ENCODE measurements at regions not wholly inside any gene's neighbourhood (a gene's known extent, or its start where the extent isn't known, plus 50 kb on each side); places are given as distances from the start of the nearest gene placed in this dataset.

DNA sequence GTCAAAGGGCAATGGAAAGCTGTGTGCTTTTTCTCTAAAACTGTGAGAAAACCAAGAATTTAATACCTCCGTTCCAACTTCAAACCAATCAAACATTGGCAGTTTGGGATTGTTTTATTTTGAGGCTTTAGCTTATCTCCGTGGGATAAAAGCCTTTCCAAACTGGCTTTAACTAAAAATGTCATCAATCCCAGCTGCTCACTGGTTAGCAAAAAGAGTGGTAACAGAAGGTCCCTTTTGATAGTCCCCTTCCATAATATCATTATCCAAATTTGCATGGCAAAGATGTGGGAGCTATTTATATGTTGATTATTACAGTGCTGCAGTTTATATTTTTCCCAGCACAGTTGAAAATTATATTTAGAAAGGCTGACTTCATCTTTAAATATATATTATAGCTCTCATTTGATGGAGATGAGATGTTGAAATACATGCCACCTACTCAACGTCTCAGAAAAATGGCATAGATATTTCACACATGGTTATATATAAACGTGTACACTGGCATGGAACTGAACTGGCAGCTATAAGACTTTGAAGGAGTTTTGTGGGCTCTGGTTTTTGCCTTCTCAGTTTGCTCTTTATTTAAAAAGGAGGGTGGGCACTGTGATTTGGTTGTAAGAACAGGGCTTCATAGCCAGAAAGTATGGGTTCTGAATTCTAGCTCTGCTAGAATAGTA is 707.1 kb upstream of the SLIT2 start:
- Histone ChIP-seq H3K27ac (ENCODE audit: low read depth, low read length) (no peak overlapping the region), H3K27me3 (ENCODE audit: insufficient read depth, low read length) (no peaks in the 10 kb centered on the region), H3K4me1 (ENCODE audit: insufficient read depth, low read length) (no peaks in the 10 kb centered on the region), H3K36me3 (ENCODE audit: insufficient read depth, low read length) (no peaks in the 10 kb centered on the region), H3K9ac (ENCODE audit: low read depth, low read length) (no peak overlapping the region), H3K9me3 (ENCODE audit: insufficient read depth, low read depth, low read length) (no peaks in the 10 kb centered on the region), H3K4me3 (ENCODE audit: low read length) (no peak overlapping the region)
- WGBS, result 98% methylated on average over 3 of the region's 4 CpGs

DNA sequence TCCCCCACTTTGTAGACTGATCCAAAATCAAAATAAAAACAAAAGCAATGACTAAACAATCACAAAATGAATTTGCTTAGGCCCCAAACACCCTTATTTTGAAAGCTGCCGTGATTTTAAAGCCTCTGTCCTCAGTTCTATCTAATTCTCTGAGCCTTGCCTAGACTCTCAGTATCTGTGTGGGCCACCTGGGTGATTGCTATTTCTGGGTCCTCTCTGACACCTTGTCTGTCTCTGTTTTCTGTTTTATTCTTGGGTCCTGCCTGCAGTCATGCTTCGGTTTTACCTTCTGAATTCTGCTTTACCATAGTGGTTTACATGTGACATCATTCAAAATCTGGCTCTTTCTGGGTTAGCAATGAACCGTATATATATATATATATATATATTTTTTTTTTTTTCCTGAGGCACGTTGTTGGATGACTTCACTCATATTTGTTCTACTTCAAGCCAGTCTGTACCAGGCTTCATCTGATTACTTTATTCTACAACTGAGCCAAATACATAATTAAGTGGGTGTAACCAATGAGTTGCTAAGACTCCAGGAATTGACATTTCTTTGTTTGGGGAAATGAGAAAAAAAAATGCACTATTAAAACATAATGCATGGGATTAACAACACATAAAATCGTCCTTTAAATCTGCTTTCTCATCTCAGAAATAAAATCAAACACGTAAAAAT is 710.7 kb upstream of the SLIT2 start:
- no peaks in the 10 kb centered on the region for H3K36me3 ChIP-seq (ENCODE audit: insufficient read depth, low read length)
- H3K4me3 ChIP-seq (ENCODE audit: low read length), result no peak overlapping the region
- H3K4me1 ChIP-seq (ENCODE audit: insufficient read depth, low read length), result no peaks in the 10 kb centered on the region
- WGBS, result 99% methylated on average over 3 of the region's 6 CpGs
- H3K9ac ChIP-seq (ENCODE audit: low read depth, low read length), result no peak overlapping the region
- H3K27me3 ChIP-seq (ENCODE audit: insufficient read depth, low read length), result no peaks in the 10 kb centered on the region
- no peaks in the 10 kb centered on the region for H3K9me3 ChIP-seq (ENCODE audit: insufficient read depth, low read depth, low read length)
- no peak overlapping the region for H3K27ac ChIP-seq (ENCODE audit: low read depth, low read length)

DNA sequence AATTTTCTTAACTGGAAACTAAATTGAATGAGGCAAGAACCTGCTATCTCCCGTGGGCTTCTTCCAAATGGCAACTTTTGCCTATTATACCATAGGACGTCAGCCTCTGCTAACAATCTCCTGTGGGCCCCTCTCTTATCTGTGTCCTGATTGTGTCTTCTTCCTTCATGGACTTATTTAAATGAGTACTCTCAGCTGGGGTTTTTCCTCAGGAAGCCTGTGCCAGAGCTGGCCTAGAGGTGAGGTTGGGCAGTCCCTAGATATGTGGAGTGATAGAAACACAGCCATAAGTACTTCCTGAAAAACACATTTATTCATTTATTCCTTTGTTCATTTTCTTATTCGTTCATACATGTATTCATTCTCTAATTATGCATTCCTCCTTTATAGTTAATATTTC is 712.5 kb upstream of the SLIT2 start:
- Histone ChIP-seq H3K27ac (ENCODE audit: low read depth, low read length) (no peak overlapping the region), H3K4me1 (ENCODE audit: insufficient read depth, low read length) (no peaks in the 10 kb centered on the region), H3K36me3 (ENCODE audit: insufficient read depth, low read length) (no peaks in the 10 kb centered on the region), H3K4me3 (ENCODE audit: low read length) (no peak overlapping the region), H3K9me3 (ENCODE audit: insufficient read depth, low read depth, low read length) (no peaks in the 10 kb centered on the region), H3K27me3 (ENCODE audit: insufficient read depth, low read length) (no peaks in the 10 kb centered on the region), H3K9ac (ENCODE audit: low read depth, low read length) (no peak overlapping the region)
- 88% methylated on average over 3 of the region's 3 CpGs for WGBS

DNA sequence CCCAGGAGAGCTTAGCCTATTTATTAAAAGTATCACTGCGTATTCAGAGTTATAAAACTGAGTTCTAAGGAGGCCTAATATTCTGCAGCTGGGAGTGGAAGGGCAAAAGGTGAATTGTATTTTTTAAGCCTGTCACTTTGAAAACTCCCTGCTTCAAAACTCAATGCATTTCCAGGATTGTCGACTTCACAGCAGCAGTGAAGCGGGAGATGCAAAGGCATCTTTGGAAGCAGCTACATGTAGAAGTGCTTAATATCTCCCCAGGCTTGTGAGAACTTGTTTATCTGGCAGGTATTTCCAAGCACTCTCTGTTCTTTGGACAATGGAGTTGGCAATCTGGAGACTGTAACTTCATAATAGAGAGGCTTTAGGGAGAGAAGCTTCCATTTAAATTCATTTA is 717.5 kb upstream of the SLIT2 start:
- H3K27ac ChIP-seq (ENCODE audit: low read depth, low read length), result no peak overlapping the region
- H3K9ac ChIP-seq (ENCODE audit: low read depth, low read length), result no peak overlapping the region
- H3K4me1 ChIP-seq (ENCODE audit: insufficient read depth, low read length), result no peaks in the 10 kb centered on the region
- H3K36me3 ChIP-seq (ENCODE audit: insufficient read depth, low read length), result no peaks in the 10 kb centered on the region
- H3K27me3 ChIP-seq (ENCODE audit: insufficient read depth, low read length), result no peaks in the 10 kb centered on the region
- no peak overlapping the region for H3K4me3 ChIP-seq (ENCODE audit: low read length)
- H3K9me3 ChIP-seq (ENCODE audit: insufficient read depth, low read depth, low read length), result no peaks in the 10 kb centered on the region
- WGBS, result 98% methylated on average over 3 of the region's 3 CpGs

DNA sequence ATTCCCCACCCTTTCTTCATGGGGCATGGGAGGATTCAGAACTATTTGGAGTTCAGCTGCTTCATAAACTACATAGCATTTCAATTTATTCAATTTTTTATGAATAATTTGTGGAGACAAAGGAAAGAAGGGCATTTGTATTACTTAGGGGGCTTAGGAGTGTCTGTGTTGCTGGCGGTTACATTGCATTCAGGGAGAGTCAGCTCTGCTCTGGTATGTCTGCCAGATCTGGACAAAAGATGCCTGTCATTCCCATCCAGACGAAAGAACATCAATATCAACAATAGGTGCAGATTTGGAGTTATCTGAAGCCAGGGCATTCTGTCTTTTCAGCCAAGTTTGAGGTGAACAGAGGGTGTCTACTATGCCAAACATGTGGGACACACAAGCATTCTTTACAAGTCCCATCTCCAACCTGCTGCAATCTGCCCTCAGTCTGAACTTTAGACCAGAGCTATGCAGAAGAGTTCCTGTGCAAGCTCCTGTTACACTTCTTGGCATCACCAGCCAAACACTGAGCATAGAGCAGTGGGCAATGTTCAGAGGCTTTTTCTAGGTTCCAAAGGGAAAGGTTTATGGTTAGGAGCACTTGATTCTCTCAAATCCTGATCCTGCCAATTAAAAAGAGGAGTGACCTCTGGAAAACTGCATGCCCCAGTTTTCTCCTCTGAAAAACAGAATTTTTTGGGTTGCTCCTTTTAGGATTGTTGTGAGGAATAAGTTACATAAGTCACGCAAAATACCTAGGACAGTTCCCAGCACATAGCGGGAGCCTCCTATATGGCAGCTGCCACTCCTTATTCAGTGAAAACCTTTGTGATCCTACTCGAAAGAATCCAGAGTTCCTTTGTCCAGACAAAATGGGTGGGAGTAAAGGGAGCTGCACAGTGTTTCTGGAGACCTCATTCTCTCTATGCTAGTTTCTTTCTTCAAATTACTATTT is 719.5 kb upstream of the SLIT2 start:
- WGBS, result 91% methylated on average over 5 of the region's 5 CpGs
- Histone ChIP-seq H3K9me3 (ENCODE audit: insufficient read depth, low read depth, low read length) (no peaks in the 10 kb centered on the region), H3K4me3 (ENCODE audit: low read length) (no peak overlapping the region), H3K27ac (ENCODE audit: low read depth, low read length) (no peak overlapping the region), H3K9ac (ENCODE audit: low read depth, low read length) (no peak overlapping the region), H3K36me3 (ENCODE audit: insufficient read depth, low read length) (no peaks in the 10 kb centered on the region), H3K27me3 (ENCODE audit: insufficient read depth, low read length) (no peaks in the 10 kb centered on the region), H3K4me1 (ENCODE audit: insufficient read depth, low read length) (no peaks in the 10 kb centered on the region)

DNA sequence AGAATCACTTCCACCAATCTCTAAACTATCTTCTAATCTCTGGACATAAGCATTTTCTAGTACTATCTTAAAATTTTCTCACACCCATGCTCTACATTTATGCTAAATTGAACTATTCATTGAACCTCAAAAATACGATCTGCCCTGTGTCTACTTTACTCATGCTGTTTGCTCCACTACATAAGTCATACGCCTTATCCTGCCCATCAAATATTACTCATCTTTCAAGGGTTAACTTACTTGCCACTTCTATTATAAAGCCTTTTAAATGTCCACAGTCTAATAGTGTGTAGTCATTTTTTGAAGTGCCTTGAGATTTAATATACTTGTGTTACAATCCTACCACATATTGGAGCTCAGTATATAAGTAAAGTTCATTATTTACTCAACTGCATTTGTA is 727.7 kb upstream of the SLIT2 start:
- Histone ChIP-seq H3K27ac (ENCODE audit: low read depth, low read length) (no peak overlapping the region), H3K27me3 (ENCODE audit: insufficient read depth, low read length) (no peaks in the 10 kb centered on the region), H3K4me3 (ENCODE audit: low read length) (no peak overlapping the region), H3K36me3 (ENCODE audit: insufficient read depth, low read length) (no peaks in the 10 kb centered on the region), H3K4me1 (ENCODE audit: insufficient read depth, low read length) (no peaks in the 10 kb centered on the region), H3K9me3 (ENCODE audit: insufficient read depth, low read depth, low read length) (no peaks in the 10 kb centered on the region), H3K9ac (ENCODE audit: low read depth, low read length) (no peak overlapping the region)
- WGBS, result 88% methylated on average over 2 of the region's 2 CpGs

DNA sequence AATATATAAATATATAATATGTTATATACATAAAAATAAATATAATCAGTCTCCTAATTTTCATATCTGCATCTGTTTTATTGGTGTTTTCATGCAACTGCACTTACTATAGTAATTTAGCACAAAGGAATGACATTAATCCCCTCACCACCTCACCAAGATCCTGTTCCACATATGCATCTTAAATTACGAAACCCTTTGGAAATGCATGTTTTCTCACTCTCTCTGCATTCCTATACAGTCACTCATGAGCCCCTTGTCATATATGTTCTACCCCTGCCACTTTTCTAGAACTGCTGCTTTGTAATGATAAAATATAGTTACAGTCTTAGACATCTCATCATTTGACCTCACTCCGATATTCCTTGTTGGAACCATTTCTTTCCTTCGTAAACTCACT is 728.7 kb upstream of the SLIT2 start:
- WGBS, result 97% methylated on average over 3 of the region's 3 CpGs
- Histone ChIP-seq H3K36me3 (ENCODE audit: insufficient read depth, low read length) (no peaks in the 10 kb centered on the region), H3K9me3 (ENCODE audit: insufficient read depth, low read depth, low read length) (no peaks in the 10 kb centered on the region), H3K4me3 (ENCODE audit: low read length) (no peak overlapping the region), H3K4me1 (ENCODE audit: insufficient read depth, low read length) (no peaks in the 10 kb centered on the region), H3K27me3 (ENCODE audit: insufficient read depth, low read length) (no peaks in the 10 kb centered on the region), H3K27ac (ENCODE audit: low read depth, low read length) (no peak overlapping the region), H3K9ac (ENCODE audit: low read depth, low read length) (no peak overlapping the region)

DNA sequence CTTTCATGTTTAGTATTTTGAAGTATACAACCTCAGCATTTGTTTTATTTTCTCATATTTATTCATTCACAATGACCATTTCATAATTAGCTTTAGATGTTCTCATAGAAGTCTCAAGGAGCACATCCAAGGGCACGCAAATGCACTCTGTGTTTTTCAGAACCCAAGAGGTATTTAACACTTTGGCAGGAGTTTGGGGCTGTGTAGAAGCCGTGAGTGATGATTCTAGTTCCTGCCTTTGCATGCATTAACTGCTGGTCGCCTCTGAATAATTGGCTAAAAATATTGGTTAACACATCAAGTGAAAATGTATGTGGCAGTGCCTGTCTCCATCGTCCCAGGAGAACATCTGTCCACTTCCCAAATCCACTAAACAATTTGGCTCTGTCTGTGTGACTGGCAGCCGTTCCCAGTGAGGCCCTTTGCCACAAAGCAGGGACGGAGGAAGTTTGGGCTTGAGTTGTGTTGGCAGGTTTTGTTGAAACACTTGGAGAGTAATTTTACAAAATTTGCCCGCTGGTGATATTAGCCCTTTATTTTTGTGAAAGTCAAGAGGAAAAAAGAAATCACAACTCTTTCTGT is 730.7 kb upstream of the SLIT2 start:
- H3K4me1 ChIP-seq (ENCODE audit: insufficient read depth, low read length), result no peaks in the 10 kb centered on the region
- no peak overlapping the region for H3K4me3 ChIP-seq (ENCODE audit: low read length)
- no peaks in the 10 kb centered on the region for H3K27me3 ChIP-seq (ENCODE audit: insufficient read depth, low read length)
- H3K9ac ChIP-seq (ENCODE audit: low read depth, low read length), result no peak overlapping the region
- no peaks in the 10 kb centered on the region for H3K36me3 ChIP-seq (ENCODE audit: insufficient read depth, low read length)
- 91% methylated on average over 7 of the region's 7 CpGs for WGBS
- no peak overlapping the region for H3K27ac ChIP-seq (ENCODE audit: low read depth, low read length)
- no peaks in the 10 kb centered on the region for H3K9me3 ChIP-seq (ENCODE audit: insufficient read depth, low read depth, low read length)

DNA sequence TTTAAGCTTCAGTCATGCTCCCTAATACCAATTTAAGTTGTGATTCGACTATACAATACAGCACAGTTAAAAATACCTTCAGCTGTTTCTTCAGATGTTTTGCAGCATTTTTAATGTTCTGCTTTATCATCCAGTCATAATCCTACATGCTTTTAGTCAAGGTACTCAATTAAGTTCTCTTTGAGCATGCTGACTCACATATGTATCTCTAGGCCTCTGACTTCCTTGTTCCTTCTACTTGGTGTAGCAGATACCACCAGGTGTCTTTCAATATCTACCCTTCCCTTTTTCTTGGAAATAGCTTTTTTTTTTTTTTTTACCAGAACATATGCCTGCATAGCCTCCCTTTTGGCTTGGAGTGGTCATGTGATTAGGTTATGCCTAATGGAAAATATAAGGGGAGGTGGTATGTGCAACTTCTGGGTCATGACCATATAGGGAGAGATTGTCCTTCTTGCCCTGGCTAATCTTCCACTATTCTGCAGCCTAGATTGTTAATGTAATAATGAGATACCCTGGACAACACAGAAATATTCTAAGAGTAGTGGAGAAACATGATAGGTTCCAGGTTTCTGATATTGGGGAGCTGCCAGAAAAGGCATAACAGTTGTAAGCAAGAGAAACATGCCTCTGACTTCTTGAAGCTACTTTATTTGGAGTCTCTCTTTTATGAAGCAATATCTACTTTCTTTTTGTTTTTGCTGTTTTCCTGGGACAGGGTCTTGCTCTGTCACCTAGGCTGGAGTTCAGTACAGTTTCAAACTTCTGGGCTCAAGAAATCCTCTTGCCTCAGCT is 737.2 kb upstream of the SLIT2 start:
- no peak overlapping the region for H3K27ac ChIP-seq (ENCODE audit: low read depth, low read length)
- H3K36me3 ChIP-seq (ENCODE audit: insufficient read depth, low read length), result no peaks in the 10 kb centered on the region
- H3K27me3 ChIP-seq (ENCODE audit: insufficient read depth, low read length), result no peaks in the 10 kb centered on the region
- no peaks in the 10 kb centered on the region for H3K4me1 ChIP-seq (ENCODE audit: insufficient read depth, low read length)
- H3K9me3 ChIP-seq (ENCODE audit: insufficient read depth, low read depth, low read length), result no peaks in the 10 kb centered on the region
- 94% methylated on average over 1 of the region's 1 CpG for WGBS
- H3K9ac ChIP-seq (ENCODE audit: low read depth, low read length), result no peak overlapping the region
- H3K4me3 ChIP-seq (ENCODE audit: low read length), result no peak overlapping the region

DNA sequence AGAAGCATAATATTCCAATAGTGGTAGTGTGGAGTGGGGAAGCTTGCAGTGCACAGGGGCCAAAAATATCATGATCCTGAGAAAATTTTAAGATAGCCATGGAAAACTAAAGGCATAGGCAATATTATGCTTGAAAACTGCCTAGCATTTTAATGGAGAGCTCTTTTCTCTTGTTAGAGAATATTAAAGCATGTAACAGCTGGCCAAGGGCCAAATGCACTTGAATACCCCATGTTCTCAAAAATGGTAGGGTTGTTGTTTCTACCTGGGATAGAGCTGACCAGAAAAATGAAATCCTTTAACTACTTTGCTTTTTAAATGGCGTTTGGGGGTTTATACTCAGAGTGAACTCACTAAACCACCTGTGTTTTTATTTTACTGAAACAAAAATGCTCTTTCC is 739.6 kb upstream of the SLIT2 start:
- Histone ChIP-seq H3K27ac (ENCODE audit: low read depth, low read length) (no peak overlapping the region), H3K4me1 (ENCODE audit: insufficient read depth, low read length) (no peaks in the 10 kb centered on the region), H3K4me3 (ENCODE audit: low read length) (no peak overlapping the region), H3K9me3 (ENCODE audit: insufficient read depth, low read depth, low read length) (no peaks in the 10 kb centered on the region), H3K9ac (ENCODE audit: low read depth, low read length) (no peak overlapping the region), H3K27me3 (ENCODE audit: insufficient read depth, low read length) (no peaks in the 10 kb centered on the region), H3K36me3 (ENCODE audit: insufficient read depth, low read length) (no peaks in the 10 kb centered on the region)
- WGBS, result 100% methylated on average over 1 of the region's 1 CpG

Measured in HUES64 (cell line).